HG02852 (cell line): ENCODE measurements at regions not wholly inside any gene's neighbourhood (a gene's known extent, or its start where the extent isn't known, plus 50 kb on each side); places are given as distances from the start of the nearest gene placed in this dataset.
"Not testable (repeated sequence)": the region's sequence is repeated elsewhere in the genome, so short reads cannot be mapped to it uniquely, and the experiment has no call there.

Experiments
- ATAC-seq: cut with Tn5 transposase; IDR thresholded peaks from one replicate; pipeline ENCODE4 v1.9.1; 2021; ENCODE audit warnings: mild to moderate bottlenecking, moderate library complexity; ENCODE audit not compliant: unreplicated experiment

- no peak for ATAC-seq
Observed at GRCh38 chr6:10343320-10343719, 71.6 kb downstream of the TFAP2A start.

GRCh38 chr6:10341605-10342004 is 73.3 kb downstream of the TFAP2A start:
- no peak for ATAC-seq

- no peak for ATAC-seq
Observed at GRCh38 chr6:10338151-10338550, 76.7 kb downstream of the TFAP2A start.

GRCh38 chr6:10337376-10337775 is 77.5 kb downstream of the TFAP2A start:
- not testable (repeated sequence) for ATAC-seq

GRCh38 chr6:10332111-10332510 is 82.8 kb downstream of the TFAP2A start:
- no peak for ATAC-seq

GRCh38 chr6:10331334-10331968 is 83.4 kb downstream of the TFAP2A start:
- ATAC-seq: no peak

GRCh38 chr6:10330515-10330914 is 84.4 kb downstream of the TFAP2A start:
- no peak for ATAC-seq

- ATAC-seq: no peak
Observed at GRCh38 chr6:10323018-10323417, 91.9 kb downstream of the TFAP2A start.

- no peak for ATAC-seq
Observed at GRCh38 chr6:10320291-10320690, 94.6 kb downstream of the TFAP2A start.

GRCh38 chr6:10316373-10316721 is 98.5 kb downstream of the TFAP2A start:
- no peak for ATAC-seq

- ATAC-seq: no peak
Observed at GRCh38 chr6:10315658-10316372, 99.1 kb downstream of the TFAP2A start.

- no peak for ATAC-seq
Observed at GRCh38 chr6:10315034-10315433, 99.8 kb downstream of the TFAP2A start.

- ATAC-seq: no peak
Observed at GRCh38 chr6:10314163-10314955, 100.5 kb downstream of the TFAP2A start.

- ATAC-seq: no peak
Observed at GRCh38 chr6:10313799-10314162, 101.1 kb downstream of the TFAP2A start.

GRCh38 chr6:10312445-10312844 is 102.4 kb downstream of the TFAP2A start:
- no peak for ATAC-seq

GRCh38 chr6:10311546-10312405 is 103.1 kb downstream of the TFAP2A start:
- not testable (repeated sequence) for ATAC-seq

GRCh38 chr6:10310826-10311225 is 104.0 kb downstream of the TFAP2A start:
- ATAC-seq: no peak

GRCh38 chr6:10310330-10310653 is 104.6 kb downstream of the TFAP2A start:
- no peak for ATAC-seq

GRCh38 chr6:10309457-10310329 is 105.2 kb downstream of the TFAP2A start:
- no peak for ATAC-seq

GRCh38 chr6:10307476-10307875 is 107.4 kb downstream of the TFAP2A start:
- no peak for ATAC-seq
